Activated naive CD4-positive, alpha-beta T cell treated with anti-CD3 and anti-CD28 coated beads, Interleukin-2, amount 10 ng/mL, durations not matched to agents 7 days and 5 days (primary cell): ENCODE measurements at regions not wholly inside any gene's neighbourhood (a gene's known extent, or its start where the extent isn't known, plus 50 kb on each side); places are given as distances from the start of the nearest gene placed in this dataset.

ENCODE experiments used
- CTCF ChIA-PET: fragments of 350-600 bp; sonication (Branson Sonifier 250); formaldehyde crosslinking; loops from one replicate; lab custom pipeline; 2021; ENCODE audit warnings: antibody characterized with exemption; lab: Charles Lee
- DNase-seq: peaks from one replicate; pipeline ENCODE4 v3.0.0-alpha.2; 2020
- H3K27ac Mint-ChIP-seq: one replicate; pipeline ENCODE4 v1.8.0; 2021; ENCODE audit warnings: mild to moderate bottlenecking, moderate library complexity, mixed read lengths
- H3K27me3 Mint-ChIP-seq: one replicate; pipeline ENCODE4 v1.8.0; 2021; ENCODE audit warnings: mild to moderate bottlenecking, mixed read lengths
- H3K36me3 Mint-ChIP-seq: one replicate; pipeline ENCODE4 v1.8.0; 2021; ENCODE audit warnings: mixed read lengths
- H3K4me1 Mint-ChIP-seq: one replicate; pipeline ENCODE4 v1.8.0; 2021; ENCODE audit warnings: mixed read lengths
- H3K4me3 Mint-ChIP-seq: one replicate; pipeline ENCODE4 v1.8.0; 2021; ENCODE audit warnings: mild to moderate bottlenecking, moderate library complexity, mixed read lengths
- H3K9me3 Mint-ChIP-seq: one replicate; pipeline ENCODE4 v1.8.0; 2021; ENCODE audit warnings: mixed read lengths

DNA sequence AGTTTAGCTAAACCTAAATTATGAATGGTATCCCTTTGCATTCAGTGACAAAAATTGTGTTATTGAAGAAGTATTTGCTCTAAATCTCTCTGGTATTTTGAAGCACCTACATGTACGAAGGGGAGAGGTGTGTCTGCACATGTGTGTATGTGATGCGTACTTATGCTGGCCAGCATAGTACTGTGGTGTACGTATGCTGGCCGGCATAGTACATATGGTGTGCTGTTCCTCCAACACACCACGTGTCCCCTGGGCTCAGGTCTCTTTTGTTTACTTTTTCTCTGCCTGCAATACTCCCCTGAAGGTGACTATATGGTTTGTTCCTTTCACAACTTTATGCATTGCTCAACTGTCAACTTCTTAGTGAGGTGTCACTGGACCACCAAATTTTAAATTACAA, 360.3 kb downstream of the CRPPA start:
- DNase-seq: no peak
- Mint-ChIP-seq H3K4me1 (no peaks in the 10 kb centered on the region), H3K27ac (no peak overlapping the region), H3K36me3 (no peaks in the 10 kb centered on the region), H3K9me3 (no peaks in the 10 kb centered on the region), H3K27me3 (no peaks in the 10 kb centered on the region), H3K4me3 (no peak overlapping the region)
- CTCF ChIA-PET: no interaction called here

DNA sequence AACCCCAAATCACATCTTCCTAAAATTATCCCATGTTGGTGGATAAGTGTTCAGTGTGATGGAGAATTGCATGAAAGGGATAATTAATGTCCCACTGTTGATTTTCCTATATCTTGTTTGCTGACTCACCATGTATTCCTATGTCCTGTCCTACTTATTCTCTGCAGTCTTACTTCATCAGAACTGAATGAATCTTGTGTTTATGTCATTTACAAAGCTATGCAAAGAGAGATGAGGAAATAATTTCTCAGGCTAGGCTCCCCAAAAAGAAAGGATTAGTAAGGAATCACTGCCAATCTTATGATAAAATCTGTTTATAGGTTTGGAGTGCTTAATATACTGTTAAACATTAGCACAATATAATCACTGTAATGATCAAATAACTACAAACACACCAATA, 360.8 kb downstream of the CRPPA start:
- no peaks in the 10 kb centered on the region for H3K36me3 Mint-ChIP-seq
- no peak overlapping the region for H3K27ac Mint-ChIP-seq

DNA sequence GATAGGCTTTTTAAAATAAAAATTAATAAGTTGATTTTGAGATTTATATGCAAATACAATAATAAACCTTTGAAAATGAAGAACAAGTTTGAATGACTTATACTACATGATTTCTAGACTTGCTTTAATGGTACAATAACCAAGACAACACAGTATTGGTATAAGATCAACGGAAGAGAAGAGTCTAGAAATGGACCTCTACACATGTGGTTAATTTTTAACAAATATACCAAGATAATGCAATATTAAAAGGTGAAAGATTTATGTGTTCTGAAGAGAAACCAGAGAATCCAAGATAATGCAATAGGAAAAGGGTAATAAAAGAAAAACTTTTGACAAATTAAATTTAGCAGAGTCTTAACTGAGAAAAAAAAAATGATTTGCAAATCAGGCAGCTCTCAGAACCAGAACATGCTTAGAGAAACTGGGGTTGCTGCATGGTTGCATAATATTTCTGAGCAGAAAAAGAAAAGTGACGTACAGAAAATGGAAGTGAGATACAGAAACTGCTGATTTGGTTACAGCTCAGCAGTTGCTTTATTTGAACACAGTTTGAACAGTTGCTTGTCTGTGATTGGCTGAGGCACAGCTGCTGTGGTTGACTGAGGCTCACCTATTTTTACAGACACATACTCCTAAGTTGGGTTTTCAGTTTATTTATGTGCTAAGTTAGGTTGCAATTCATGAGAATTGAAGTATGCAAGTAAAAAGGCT, 365.9 kb downstream of the CRPPA start:
- no peaks in the 10 kb centered on the region for H3K4me1 Mint-ChIP-seq
- no peaks in the 10 kb centered on the region for H3K36me3 Mint-ChIP-seq
- H3K27me3 Mint-ChIP-seq: no peaks in the 10 kb centered on the region
- H3K27ac Mint-ChIP-seq: no peak overlapping the region
- CTCF ChIA-PET: no interaction called here
- no peaks in the 10 kb centered on the region for H3K9me3 Mint-ChIP-seq
- H3K4me3 Mint-ChIP-seq: no peak overlapping the region
- no peak for DNase-seq

More for the DNA sequence above, 360.8 kb downstream of the CRPPA start:
- Mint-ChIP-seq H3K4me1 (no peaks in the 10 kb centered on the region), H3K9me3 (no peaks in the 10 kb centered on the region), H3K4me3 (no peak overlapping the region), H3K27me3 (no peaks in the 10 kb centered on the region)
- CTCF ChIA-PET: no interaction called here
- DNase-seq: no peak

DNA sequence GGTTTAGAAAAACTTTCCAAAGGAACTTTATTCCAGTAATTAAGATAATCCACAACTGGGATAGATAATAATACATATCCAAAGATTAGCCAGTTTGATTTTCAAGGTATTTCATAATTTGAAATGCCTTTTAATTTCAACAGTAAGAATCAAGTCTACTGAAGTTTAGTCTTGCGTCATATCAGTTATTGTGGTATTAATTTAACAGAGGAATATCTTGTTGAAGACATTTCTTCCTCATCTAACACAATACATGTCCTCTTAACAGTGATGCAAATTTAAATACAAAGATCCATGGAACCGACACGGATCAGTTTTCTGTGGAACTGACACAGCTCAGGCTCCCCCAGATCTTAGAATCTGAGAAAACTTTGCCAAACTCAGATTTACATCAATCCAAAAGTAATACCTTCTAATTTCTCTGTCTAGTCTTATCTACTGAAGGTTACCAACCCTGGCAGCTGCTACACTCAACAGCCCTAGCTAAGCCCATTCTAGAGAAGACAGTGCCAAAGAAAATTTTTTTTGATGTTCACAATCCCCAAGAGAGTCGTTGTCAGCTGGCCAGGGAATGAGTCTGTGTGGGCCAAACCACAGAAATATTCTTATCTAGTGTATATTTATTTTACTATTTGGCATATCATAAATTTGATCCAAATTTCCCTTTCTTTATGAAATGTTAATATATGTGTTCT, 365.2 kb upstream of the MEOX2 start:
- CTCF ChIA-PET: no interaction called here
- Mint-ChIP-seq H3K36me3 (no peaks in the 10 kb centered on the region), H3K4me1 (no peaks in the 10 kb centered on the region), H3K4me3 (no peak overlapping the region), H3K27me3 (no peaks in the 10 kb centered on the region), H3K27ac (no peak overlapping the region), H3K9me3 (no peaks in the 10 kb centered on the region)
- DNase-seq: no peak

GRCh38 chr7:16046041-16046440, 359.6 kb upstream of the MEOX2 start:
- CTCF ChIA-PET: no interaction called here
- H3K27me3 Mint-ChIP-seq: no peaks in the 10 kb centered on the region
- H3K9me3 Mint-ChIP-seq: no peaks in the 10 kb centered on the region
- no peak overlapping the region for H3K4me3 Mint-ChIP-seq
- H3K27ac Mint-ChIP-seq: no peak overlapping the region
- no peaks in the 10 kb centered on the region for H3K36me3 Mint-ChIP-seq
- no peak for DNase-seq
- no peaks in the 10 kb centered on the region for H3K4me1 Mint-ChIP-seq

DNA sequence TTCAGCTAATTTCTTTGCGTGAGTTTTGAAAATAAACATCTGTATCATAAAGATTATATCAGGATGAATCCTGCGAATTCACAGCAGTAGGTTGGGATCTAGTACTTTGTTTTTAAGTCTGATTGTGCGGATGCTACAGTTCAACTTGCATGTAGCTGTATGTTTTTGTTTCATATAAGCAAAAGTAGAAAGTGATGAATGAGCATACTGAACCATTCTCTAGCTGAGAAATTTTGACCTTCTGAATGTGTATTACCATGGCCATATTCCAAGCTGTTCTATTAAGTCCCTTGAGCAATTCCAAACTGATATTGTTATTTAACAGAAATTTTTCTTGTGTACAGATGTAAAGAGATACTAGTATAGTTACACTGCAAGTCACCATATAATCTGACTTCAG, 358.8 kb upstream of the MEOX2 start:
- Mint-ChIP-seq H3K36me3 (no peaks in the 10 kb centered on the region), H3K4me1 (no peaks in the 10 kb centered on the region), H3K4me3 (no peak overlapping the region), H3K27me3 (no peaks in the 10 kb centered on the region), H3K9me3 (no peaks in the 10 kb centered on the region), H3K27ac (no peak overlapping the region)
- no peak for DNase-seq
- CTCF ChIA-PET: no interaction called here

- CTCF ChIA-PET: no interaction called here
- H3K4me3 Mint-ChIP-seq: no peak overlapping the region
- no peaks in the 10 kb centered on the region for H3K36me3 Mint-ChIP-seq
Measured at GRCh38 chr7:16044645-16045044, 358.2 kb upstream of the MEOX2 start.

DNA sequence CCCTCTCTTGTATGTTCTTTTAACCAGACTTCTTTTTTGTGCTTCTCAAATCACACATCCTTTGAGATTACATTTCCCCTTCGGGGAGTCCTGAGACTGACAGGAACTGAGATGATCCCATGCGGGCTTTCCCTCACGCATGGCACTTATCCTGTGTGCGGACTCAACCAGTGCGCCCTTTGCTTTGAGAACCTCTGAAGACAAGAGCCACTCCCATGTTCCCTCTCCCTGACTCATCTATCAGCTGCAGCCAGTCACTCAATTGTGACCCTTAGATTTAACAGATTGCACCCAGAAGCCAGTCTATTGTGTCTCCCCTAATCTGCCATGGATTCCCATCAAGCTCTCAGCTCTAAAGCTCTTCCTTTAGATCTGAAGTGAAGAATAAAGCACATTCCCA, 353.9 kb upstream of the MEOX2 start:
- no peak for DNase-seq
- H3K36me3 Mint-ChIP-seq: no peaks in the 10 kb centered on the region
- H3K4me1 Mint-ChIP-seq: no peaks in the 10 kb centered on the region
- no peak overlapping the region for H3K4me3 Mint-ChIP-seq
- H3K27me3 Mint-ChIP-seq: no peaks in the 10 kb centered on the region
- H3K9me3 Mint-ChIP-seq: no peaks in the 10 kb centered on the region
- H3K27ac Mint-ChIP-seq: no peak overlapping the region
- CTCF ChIA-PET: no interaction called here

More at GRCh38 chr7:16044645-16045044, 358.2 kb upstream of the MEOX2 start:
- no peak overlapping the region for H3K27ac Mint-ChIP-seq
- no peak for DNase-seq
- H3K4me1 Mint-ChIP-seq: no peaks in the 10 kb centered on the region
- no peaks in the 10 kb centered on the region for H3K27me3 Mint-ChIP-seq
- no peaks in the 10 kb centered on the region for H3K9me3 Mint-ChIP-seq

GRCh38 chr7:16038906-16039305, 352.4 kb upstream of the MEOX2 start:
- H3K27me3 Mint-ChIP-seq: no peaks in the 10 kb centered on the region
- no peaks in the 10 kb centered on the region for H3K9me3 Mint-ChIP-seq

DNA sequence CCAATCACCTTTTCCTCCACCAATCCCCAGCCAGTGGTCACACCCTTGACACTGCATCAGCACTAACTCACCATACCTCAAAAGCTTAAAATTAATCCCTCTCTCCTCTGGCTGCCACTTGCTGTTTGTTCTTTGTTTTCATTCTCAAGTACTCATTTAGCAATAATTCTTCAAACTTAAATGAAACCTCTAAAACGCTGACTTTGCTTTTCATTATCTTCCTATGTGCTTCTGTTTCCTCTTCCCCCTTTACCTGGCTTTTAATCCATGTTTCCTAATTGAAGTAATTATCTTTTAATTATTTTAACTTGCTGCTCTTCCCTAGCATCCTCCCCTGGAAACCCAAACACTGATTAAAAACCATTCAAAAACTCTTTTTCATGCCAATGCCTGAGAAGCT, 348.9 kb upstream of the MEOX2 start:
- no peaks in the 10 kb centered on the region for H3K36me3 Mint-ChIP-seq
- no peak for DNase-seq
- CTCF ChIA-PET: no interaction called here
- H3K27me3 Mint-ChIP-seq: no peaks in the 10 kb centered on the region
- no peak overlapping the region for H3K4me3 Mint-ChIP-seq
- no peaks in the 10 kb centered on the region for H3K9me3 Mint-ChIP-seq
- H3K4me1 Mint-ChIP-seq: no peaks in the 10 kb centered on the region
- no peak overlapping the region for H3K27ac Mint-ChIP-seq

More at GRCh38 chr7:16038906-16039305, 352.4 kb upstream of the MEOX2 start:
- no peak overlapping the region for H3K4me3 Mint-ChIP-seq
- CTCF ChIA-PET: no interaction called here
- no peak overlapping the region for H3K27ac Mint-ChIP-seq
- DNase-seq: no peak
- H3K36me3 Mint-ChIP-seq: no peaks in the 10 kb centered on the region
- H3K4me1 Mint-ChIP-seq: no peaks in the 10 kb centered on the region

GRCh38 chr7:16034866-16035265, 348.4 kb upstream of the MEOX2 start:
- H3K9me3 Mint-ChIP-seq: no peaks in the 10 kb centered on the region
- CTCF ChIA-PET: no interaction called here
- H3K27ac Mint-ChIP-seq: no peak overlapping the region
- H3K36me3 Mint-ChIP-seq: no peaks in the 10 kb centered on the region
- no peaks in the 10 kb centered on the region for H3K27me3 Mint-ChIP-seq
- DNase-seq: no peak
- no peak overlapping the region for H3K4me3 Mint-ChIP-seq
- no peaks in the 10 kb centered on the region for H3K4me1 Mint-ChIP-seq

GRCh38 chr7:16034353-16034752, 347.9 kb upstream of the MEOX2 start:
- DNase-seq: no peak
- Mint-ChIP-seq H3K4me1 (no peaks in the 10 kb centered on the region), H3K27me3 (no peaks in the 10 kb centered on the region), H3K27ac (no peak overlapping the region), H3K4me3 (no peak overlapping the region), H3K9me3 (no peaks in the 10 kb centered on the region), H3K36me3 (no peaks in the 10 kb centered on the region)
- CTCF ChIA-PET: no interaction called here

DNA sequence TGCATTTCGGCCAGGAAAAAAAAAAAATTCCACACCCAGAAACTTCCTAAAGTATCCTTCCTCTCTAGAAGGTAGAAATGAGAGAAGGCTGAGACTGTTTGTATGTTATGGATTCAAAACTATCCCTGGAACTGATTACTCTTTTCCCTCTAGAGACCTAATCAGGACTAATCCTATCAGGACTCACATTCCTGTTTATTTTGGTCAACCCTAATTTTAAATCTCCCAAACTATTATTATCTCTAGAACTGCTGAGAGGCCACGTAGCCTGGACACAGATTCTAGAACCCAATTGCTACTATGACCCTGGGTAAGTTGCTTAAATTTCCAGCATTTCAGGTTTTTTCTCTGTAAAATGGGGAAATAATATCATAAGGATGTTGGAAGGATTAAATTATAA, 346.8 kb upstream of the MEOX2 start:
- Mint-ChIP-seq H3K27me3 (no peaks in the 10 kb centered on the region), H3K4me1 (no peaks in the 10 kb centered on the region), H3K36me3 (no peaks in the 10 kb centered on the region), H3K4me3 (no peak overlapping the region), H3K9me3 (no peaks in the 10 kb centered on the region), H3K27ac (no peak overlapping the region)
- CTCF ChIA-PET: no interaction called here
- no peak for DNase-seq

- H3K4me3 Mint-ChIP-seq: no peak overlapping the region
- no peak for DNase-seq
- no peaks in the 10 kb centered on the region for H3K4me1 Mint-ChIP-seq
- CTCF ChIA-PET: no interaction called here
- no peaks in the 10 kb centered on the region for H3K9me3 Mint-ChIP-seq
- no peaks in the 10 kb centered on the region for H3K36me3 Mint-ChIP-seq
- H3K27me3 Mint-ChIP-seq: no peaks in the 10 kb centered on the region
- H3K27ac Mint-ChIP-seq: no peak overlapping the region
Measured at GRCh38 chr7:16028636-16029035, 342.2 kb upstream of the MEOX2 start.

- CTCF ChIA-PET: no interaction called here
- Mint-ChIP-seq H3K36me3 (no peaks in the 10 kb centered on the region), H3K9me3 (no peaks in the 10 kb centered on the region), H3K4me3 (no peak overlapping the region), H3K27ac (no peak overlapping the region), H3K27me3 (no peaks in the 10 kb centered on the region), H3K4me1 (no peaks in the 10 kb centered on the region)
- DNase-seq: no peak
Measured at GRCh38 chr7:16028103-16028502, 341.6 kb upstream of the MEOX2 start.
